HepG2 (cell line): ENCODE measurements at regions not wholly inside any gene's neighbourhood (a gene's known extent, or its start where the extent isn't known, plus 50 kb on each side); places are given as distances from the start of the nearest gene placed in this dataset.

Source experiments
- ATAC-seq: fragments of 200-7000 bp; cut with Tn5 transposase; 3 replicates; pipeline ENCODE4 v1.9.1; 2020; ENCODE audit warnings: mild to moderate bottlenecking, moderate library complexity
- BruUV-seq: library from RNA; stranded (reverse); fragments of 400-500 nt; replicated peaks from 2 replicates; lab custom pipeline; 2021; lab: Mats Ljungman, UMichigan
- CTCF ChIA-PET: fragments of 300-600 bp; formaldehyde crosslinking; extraction: SDS; loops from one replicate; lab custom pipeline; 2021; ENCODE audit warnings: low total read pairs, inconsistent platforms, low intra/inter-chr PET ratio; lab: Yijun Ruan, JAX
- POLR2A ChIA-PET: fragments of 350-600 bp; sonication (Branson Sonifier 250); formaldehyde crosslinking; loops from one replicate; lab custom pipeline; 2020; ENCODE audit warnings: antibody characterized with exemption, inconsistent platforms; lab: Yijun Ruan, JAX
- DNase-seq: peaks from one replicate; pipeline ENCODE4 v3.0.0-alpha.2; 2015; ENCODE audit warnings: low spot score
- FAIRE-seq: peaks from 3 replicates; lab custom pipeline; 2011; peaks lifted over from hg19 to GRCh38; lab: Jason Lieb, UNC
- H2AFZ ChIP-seq: one replicate; pipeline ENCODE4 v1.6.1; 2011; ENCODE audit warnings: low read length, inconsistent platforms
- H3K27ac ChIP-seq: fragments of 300-600 bp; 3 replicates; pipeline ENCODE4 v1.8.0; 2011; ENCODE audit warnings: mixed run types, mild to moderate bottlenecking, mixed read lengths, low read length, inconsistent platforms; ENCODE audit not compliant: insufficient read depth; ENCODE audit errors: extremely low read length
- H3K27me3 ChIP-seq, 2 experiments: fragments of 200-600 bp in 1 of 2; 2 replicates in 1 of 2; 3 replicates in 1 of 2; pipeline versions ENCODE4 v1.6.0 to v1.8.0; 2011; ENCODE audit warnings: low read length in 2 of 2, mild to moderate bottlenecking in 2 of 2, moderate library complexity in 2 of 2, inconsistent platforms in 1 of 2; ENCODE audit not compliant: insufficient read depth in 2 of 2, control insufficient read depth in 1 of 2
- H3K36me3 ChIP-seq, 2 experiments: fragments of 200-600 bp in 1 of 2; replicated peaks in 1 of 2; 2 replicates in 1 of 2; 3 replicates in 1 of 2; pipeline versions ENCODE4 v1.5.1 to v1.8.0; 2011; ENCODE audit warnings: low read length in 2 of 2, inconsistent platforms in 1 of 2; ENCODE audit not compliant: insufficient read depth in 2 of 2, control insufficient read depth in 1 of 2
- H3K4me1 ChIP-seq: 2 replicates; pipeline ENCODE4 v1.5.1; 2012; ENCODE audit warnings: low read length, inconsistent platforms; ENCODE audit not compliant: insufficient read depth
- H3K4me2 ChIP-seq: 2 replicates; pipeline ENCODE4 v1.6.0; 2011; ENCODE audit warnings: low read depth, low read length, inconsistent platforms
- H3K4me3 ChIP-seq, 3 experiments: fragments of 200-600 bp in 1 of 3; sonication (generic), shearing (Covaris generic) in 1 of 3; replicated peaks in 1 of 3; 2 replicates each; pipeline ENCODE4 v1.5.1; 2011 to 2016; ENCODE audit warnings: low read length in 3 of 3, inconsistent platforms in 2 of 3, low read depth in 2 of 3, mild to moderate bottlenecking in 2 of 3, control low read depth in 1 of 3, mixed read lengths in 1 of 3; ENCODE audit not compliant: insufficient read depth in 1 of 3
- H3K79me2 ChIP-seq: one replicate; pipeline ENCODE4 v1.6.1; 2011; ENCODE audit warnings: low read length, inconsistent platforms; ENCODE audit not compliant: insufficient read depth
- H3K9ac ChIP-seq: 2 replicates; pipeline ENCODE4 v1.6.0; 2011; ENCODE audit warnings: mild to moderate bottlenecking, low read depth, low read length, inconsistent platforms; ENCODE audit not compliant: insufficient read depth
- H3K9me3 ChIP-seq: 2 replicates; pipeline ENCODE4 v1.5.1; 2012; ENCODE audit warnings: mild to moderate bottlenecking, low read length
- H4K20me1 ChIP-seq: 2 replicates; pipeline ENCODE4 v1.6.0; 2011; ENCODE audit warnings: inconsistent platforms, mild to moderate bottlenecking, low read length, moderate library complexity; ENCODE audit not compliant: insufficient read depth
- ARNTL ChIP-seq: sonication (generic); formaldehyde crosslinking; IDR thresholded peaks from 2 replicates; pipeline ENCODE4 v1.4.0; 2020; ENCODE audit warnings: mild to moderate bottlenecking, missing genetic modification reagents
- GPN1 ChIP-seq: sonication (generic); formaldehyde crosslinking; IDR thresholded peaks from 2 replicates; pipeline ENCODE4 v1.5.1; 2020; ENCODE audit warnings: missing genetic modification reagents, borderline replicate concordance
- HMGXB3 ChIP-seq: sonication (generic); formaldehyde crosslinking; IDR thresholded peaks from 2 replicates; pipeline ENCODE4 v1.4.0; 2020; ENCODE audit warnings: missing genetic modification reagents, borderline replicate concordance
- JDP2 ChIP-seq: sonication (generic); formaldehyde crosslinking; IDR thresholded peaks from 2 replicates; pipeline ENCODE4 v1.8.1; 2022; ENCODE audit warnings: missing genetic modification reagents, borderline replicate concordance
- KLF13 ChIP-seq: sonication (generic); formaldehyde crosslinking; IDR thresholded peaks from 2 replicates; pipeline ENCODE4 v1.4.0; 2020; ENCODE audit warnings: mild to moderate bottlenecking, missing genetic modification reagents
- PLRG1 ChIP-seq: fragments of 450-650 bp; conservative IDR thresholded peaks from 2 replicates; pipeline ENCODE4 v1.6.1; 2016
- SAFB2 ChIP-seq: sonication (generic); formaldehyde crosslinking; IDR thresholded peaks from 2 replicates; pipeline ENCODE4 v1.5.1; 2020; ENCODE audit warnings: missing genetic modification reagents, low read depth, mild to moderate bottlenecking, borderline replicate concordance
- SPEN ChIP-seq: sonication (generic); formaldehyde crosslinking; IDR thresholded peaks from 2 replicates; pipeline ENCODE4 v1.5.1; 2020; ENCODE audit warnings: low read depth, mild to moderate bottlenecking, missing genetic modification reagents
- TEAD2 ChIP-seq: sonication (generic); formaldehyde crosslinking; IDR thresholded peaks from 2 replicates; pipeline ENCODE4 v1.9.0; 2021; ENCODE audit warnings: missing genetic modification reagents
- ZBTB1 ChIP-seq: sonication (generic); formaldehyde crosslinking; IDR thresholded peaks from 2 replicates; pipeline ENCODE4 v1.4.0; 2020; ENCODE audit warnings: missing genetic modification reagents, borderline replicate concordance
- ZFAT ChIP-seq: sonication (generic); formaldehyde crosslinking; conservative IDR thresholded peaks from 2 replicates; pipeline ENCODE4 v1.8.1; 2023; ENCODE audit warnings: missing genetic modification reagents, inconsistent platforms
- ZFP36 ChIP-seq: fragments of 150-350 bp; IDR thresholded peaks from 2 replicates; pipeline ENCODE4 v1.6.1; 2018; ENCODE audit warnings: borderline replicate concordance, low read length, low read depth; ENCODE audit not compliant: partially characterized antibody
- ZNF10 ChIP-seq: sonication (generic); formaldehyde crosslinking; IDR thresholded peaks from 2 replicates; pipeline ENCODE4 v1.4.0; 2020; ENCODE audit warnings: mild to moderate bottlenecking, low read depth, missing genetic modification reagents, borderline replicate concordance
- ZNF121 ChIP-seq: sonication (generic); formaldehyde crosslinking; IDR thresholded peaks from 2 replicates; pipeline ENCODE4 v1.5.0; 2020; ENCODE audit warnings: mild to moderate bottlenecking, missing genetic modification reagents
- ZNF124 ChIP-seq: sonication (generic); formaldehyde crosslinking; IDR thresholded peaks from 2 replicates; pipeline ENCODE4 v1.4.0; 2020; ENCODE audit warnings: missing genetic modification reagents
- ZNF143 ChIP-seq: sonication (generic); formaldehyde crosslinking; IDR thresholded peaks from 2 replicates; pipeline ENCODE4 v1.4.0; 2020; ENCODE audit warnings: missing genetic modification reagents
- ZNF44 ChIP-seq: sonication (generic); formaldehyde crosslinking; IDR thresholded peaks from 2 replicates; pipeline ENCODE4 v1.5.1; 2020; ENCODE audit warnings: mild to moderate bottlenecking, missing genetic modification reagents
- ZNF441 ChIP-seq: sonication (generic); formaldehyde crosslinking; IDR thresholded peaks from 2 replicates; pipeline ENCODE4 v1.7.0; 2021; ENCODE audit warnings: missing genetic modification reagents, borderline replicate concordance
- ZNF724P ChIP-seq: sonication (generic); formaldehyde crosslinking; IDR thresholded peaks from 2 replicates; pipeline ENCODE4 v1.8.0; 2022; ENCODE audit warnings: missing genetic modification reagents, borderline replicate concordance
- ZNF766 ChIP-seq: sonication (generic); formaldehyde crosslinking; IDR thresholded peaks from 2 replicates; pipeline ENCODE4 v1.5.0; 2020; ENCODE audit warnings: missing genetic modification reagents, borderline replicate concordance
- WGBS: methylation state at CpG from one replicate; pipeline ENCODE4 v1.1.6; 2017; ENCODE audit warnings: low lambda C conversion rate; 5-methylcytosine and 5-hydroxymethylcytosine counted together
- in situ Hi-C: cut with HindIII; loops from 2 replicates; pipeline ENCODE4 v1.10.0; 2017; ENCODE audit warnings: low pct_unique_long_range_greater_than_20kb; ENCODE audit not compliant: extremely low pct_ligation_motif_present
- intact Hi-C: fragments of 100-400 bp; cut with micrococcal nuclease; formaldehyde crosslinking; loops from one replicate; pipeline ENCODE4 v1.10.0; 2022; ENCODE audit not compliant: unreplicated experiment

DNA sequence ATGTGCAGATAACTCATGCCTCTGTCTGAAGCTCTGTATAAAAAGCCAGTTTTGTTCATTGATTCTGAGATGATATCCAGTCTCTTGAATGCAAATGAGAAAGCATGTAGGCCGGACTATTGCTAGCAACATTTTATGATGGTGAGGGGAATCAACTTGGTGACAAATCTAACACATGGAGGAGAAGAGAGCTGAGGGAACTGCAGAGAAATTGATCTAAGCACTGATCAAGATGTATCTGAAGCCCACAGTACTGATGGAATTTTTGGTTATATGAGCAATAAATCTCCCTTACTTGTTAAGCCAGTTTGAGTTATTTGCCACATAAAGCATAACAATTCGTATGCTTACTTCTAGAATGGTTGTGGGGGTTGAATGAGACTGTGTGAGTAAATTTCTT is 295.6 kb upstream of the DDHD1 start:
- no peaks in the 10 kb centered on the region for H3K27me3 ChIP-seq
- H4K20me1 ChIP-seq: no peaks in the 10 kb centered on the region
- H2AFZ ChIP-seq: no peak overlapping the region
- no peak for TF ChIP-seq ZNF44
- TF ChIP-seq ZBTB1 (CRISPR knock-in tag): no peak
- no peak for TF ChIP-seq ZNF766 (CRISPR knock-in tag)
- TF ChIP-seq ARNTL: no peak
- no peak for TF ChIP-seq ZNF441 (CRISPR knock-in tag)
- TF ChIP-seq KLF13 (CRISPR knock-in tag): no peak
- TF ChIP-seq ZNF10 (CRISPR knock-in tag): no peak
- no peak for TF ChIP-seq SPEN
- TF ChIP-seq ZFAT (CRISPR knock-in tag): no peak
- no peak for TF ChIP-seq ZNF124 (CRISPR knock-in tag)
- TF ChIP-seq SAFB2 (CRISPR knock-in tag): no peak
- no peak for TF ChIP-seq JDP2 (CRISPR knock-in tag)
- TF ChIP-seq HMGXB3: no peak
- TF ChIP-seq PLRG1: no peak
- no peak for TF ChIP-seq ZNF121 (CRISPR knock-in tag)
- TF ChIP-seq ZNF143 (CRISPR knock-in tag): no peak
- TF ChIP-seq ZFP36: no peak
- TF ChIP-seq GPN1 (CRISPR knock-in tag): no peak
- TF ChIP-seq TEAD2: no peak
- no peak for TF ChIP-seq ZNF724P (CRISPR knock-in tag)
- no peaks in the 10 kb centered on the region for H3K36me3 ChIP-seq
- no peaks in the 10 kb centered on the region for H3K9me3 ChIP-seq
- no peak for ATAC-seq
- no peak overlapping the region for H3K9ac ChIP-seq
- DNase-seq: no peak
- H3K4me2 ChIP-seq: no peak overlapping the region
- ChIA-PET CTCF (no interaction called here), POLR2A (no interaction called here)
- 95% methylated on average over 1 of the region's 2 CpGs for WGBS
- no peak overlapping the region for H3K4me3 ChIP-seq
- in situ Hi-C loops: no loop called here
- no peak for FAIRE-seq
- H3K4me1 ChIP-seq: peaks cover 60% of the 10 kb centered on the region
- intact Hi-C loops: no loop called here
- H3K79me2 ChIP-seq: no peaks in the 10 kb centered on the region
- no TSS peak for BruUV-seq
- no peak overlapping the region for H3K27ac ChIP-seq
